EL (cell line): ENCODE measurements at regions not wholly inside any gene's neighbourhood (a gene's known extent, or its start where the extent isn't known, plus 50 kb on each side); places are given as distances from the start of the nearest gene placed in this dataset.

Experiments used
- DNase-seq: peaks from one replicate; pipeline ENCODE4 v3.0.0-alpha.2; 2016

GRCh38 chr13:73129023-73129422 is 70.2 kb downstream of the KLF5 start:
- peak; percentile 29 for DNase-seq
